Hepatocyte (in vitro differentiated cells): ENCODE measurements at regions not wholly inside any gene's neighbourhood (a gene's known extent, or its start where the extent isn't known, plus 50 kb on each side); places are given as distances from the start of the nearest gene placed in this dataset.

Experiments
- DNase-seq: peaks from one replicate; pipeline ENCODE4 v3.0.0-alpha.2; 2016; ENCODE audit warnings: low spot score
- H2AFZ ChIP-seq: fragments of 200-600 bp; sonication (generic); 2 replicates; pipeline ENCODE4 v1.6.0; 2016; ENCODE audit warnings: antibody characterized with exemption, mild to moderate bottlenecking
- H3K27ac ChIP-seq: fragments of 200-600 bp; sonication (generic); 2 replicates; pipeline ENCODE4 v1.5.1; 2016; ENCODE audit warnings: mild to moderate bottlenecking
- H3K27me3 ChIP-seq: fragments of 200-600 bp; sonication (generic); 2 replicates; pipeline ENCODE4 v1.6.1; 2016
- H3K36me3 ChIP-seq: fragments of 200-600 bp; sonication (generic); replicated peaks from 2 replicates; pipeline ENCODE4 v1.5.1; 2016; ENCODE audit warnings: low read depth; ENCODE audit not compliant: insufficient read depth
- H3K4me1 ChIP-seq: fragments of 200-600 bp; sonication (generic); 2 replicates; pipeline ENCODE4 v1.5.1; 2016; ENCODE audit warnings: mild to moderate bottlenecking, moderate library complexity; ENCODE audit not compliant: insufficient read depth
- H3K4me2 ChIP-seq: fragments of 200-600 bp; sonication (generic); 2 replicates; pipeline ENCODE4 v1.6.0; 2016
- H3K4me3 ChIP-seq: fragments of 200-600 bp; sonication (generic); 2 replicates; pipeline ENCODE4 v1.5.1; 2016; ENCODE audit warnings: mild to moderate bottlenecking
- H3K79me2 ChIP-seq: fragments of 200-600 bp; sonication (generic); 2 replicates; pipeline ENCODE4 v1.6.0; 2017; ENCODE audit warnings: mild to moderate bottlenecking
- H3K9me2 ChIP-seq: fragments of 200-600 bp; sonication (generic); replicated peaks from 2 replicates; pipeline ENCODE4 v1.6.0; 2017; ENCODE audit warnings: mild to moderate bottlenecking; ENCODE audit not compliant: insufficient read depth
- H3K9me3 ChIP-seq: fragments of 200-600 bp; sonication (generic); 2 replicates; pipeline ENCODE4 v1.5.1; 2016; ENCODE audit warnings: low read depth, mild to moderate bottlenecking
- H4K20me1 ChIP-seq: fragments of 200-600 bp; sonication (generic); 2 replicates; pipeline ENCODE4 v1.6.0; 2016; ENCODE audit warnings: mild to moderate bottlenecking; ENCODE audit not compliant: insufficient read depth, poor library complexity, severe bottlenecking
- EZH2 ChIP-seq: fragments of 200-600 bp; sonication (generic); IDR thresholded peaks from 2 replicates; pipeline ENCODE4 v1.6.1; 2016; ENCODE audit warnings: antibody characterized with exemption, mild to moderate bottlenecking, borderline replicate concordance
- EZH2phosphoT487 ChIP-seq: fragments of 200-600 bp; sonication (generic); IDR thresholded peaks from one replicate; pipeline ENCODE4 v1.6.1; 2018; ENCODE audit warnings: antibody characterized with exemption, mild to moderate bottlenecking, low read depth, moderate library complexity; ENCODE audit not compliant: unreplicated experiment, severe bottlenecking
- WGBS: methylation state at CpG from one replicate; pipeline ENCODE4 v1.1.6; 2016; ENCODE audit warnings: low lambda C conversion rate; ENCODE audit errors: missing lambda C conversion rate; 5-methylcytosine and 5-hydroxymethylcytosine counted together
- TF ChIP-seq, protein P1 (sequence below): fragments of 200-600 bp; sonication (generic); IDR thresholded peaks from 2 replicates; pipeline ENCODE4 v1.5.1; 2016; ENCODE audit warnings: antibody characterized with exemption, mild to moderate bottlenecking; ENCODE audit not compliant: poor library complexity

- Histone ChIP-seq H3K36me3 (no peaks in the 10 kb centered on the region), H2AFZ (no peak overlapping the region), H3K27ac (no peak overlapping the region), H3K4me3 (no peak overlapping the region), H3K4me2 (no peak overlapping the region), H3K9me3 (no peaks in the 10 kb centered on the region), H4K20me1 (no peaks in the 10 kb centered on the region), H3K27me3 (no peaks in the 10 kb centered on the region), H3K9me2 (no peaks in the 10 kb centered on the region), H3K79me2 (no peaks in the 10 kb centered on the region), H3K4me1 (no peaks in the 10 kb centered on the region)
- 51% methylated on average over 6 of the region's 6 CpGs for WGBS
- no peak for DNase-seq
- TF ChIP-seq, protein P1, sequence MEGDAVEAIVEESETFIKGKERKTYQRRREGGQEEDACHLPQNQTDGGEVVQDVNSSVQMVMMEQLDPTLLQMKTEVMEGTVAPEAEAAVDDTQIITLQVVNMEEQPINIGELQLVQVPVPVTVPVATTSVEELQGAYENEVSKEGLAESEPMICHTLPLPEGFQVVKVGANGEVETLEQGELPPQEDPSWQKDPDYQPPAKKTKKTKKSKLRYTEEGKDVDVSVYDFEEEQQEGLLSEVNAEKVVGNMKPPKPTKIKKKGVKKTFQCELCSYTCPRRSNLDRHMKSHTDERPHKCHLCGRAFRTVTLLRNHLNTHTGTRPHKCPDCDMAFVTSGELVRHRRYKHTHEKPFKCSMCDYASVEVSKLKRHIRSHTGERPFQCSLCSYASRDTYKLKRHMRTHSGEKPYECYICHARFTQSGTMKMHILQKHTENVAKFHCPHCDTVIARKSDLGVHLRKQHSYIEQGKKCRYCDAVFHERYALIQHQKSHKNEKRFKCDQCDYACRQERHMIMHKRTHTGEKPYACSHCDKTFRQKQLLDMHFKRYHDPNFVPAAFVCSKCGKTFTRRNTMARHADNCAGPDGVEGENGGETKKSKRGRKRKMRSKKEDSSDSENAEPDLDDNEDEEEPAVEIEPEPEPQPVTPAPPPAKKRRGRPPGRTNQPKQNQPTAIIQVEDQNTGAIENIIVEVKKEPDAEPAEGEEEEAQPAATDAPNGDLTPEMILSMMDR = no peak
- TF ChIP-seq EZH2phosphoT487 = no peak
- TF ChIP-seq EZH2 = no peak
Measured at GRCh38 chr4:125770814-125771398, 456.2 kb downstream of the FAT4 start.

- 93% methylated on average over 1 of the region's 1 CpG for WGBS
- Histone ChIP-seq H2AFZ (no peak overlapping the region), H3K79me2 (no peaks in the 10 kb centered on the region)
Measured at GRCh38 chr4:125772680-125773079, 457.9 kb downstream of the FAT4 start.

DNA sequence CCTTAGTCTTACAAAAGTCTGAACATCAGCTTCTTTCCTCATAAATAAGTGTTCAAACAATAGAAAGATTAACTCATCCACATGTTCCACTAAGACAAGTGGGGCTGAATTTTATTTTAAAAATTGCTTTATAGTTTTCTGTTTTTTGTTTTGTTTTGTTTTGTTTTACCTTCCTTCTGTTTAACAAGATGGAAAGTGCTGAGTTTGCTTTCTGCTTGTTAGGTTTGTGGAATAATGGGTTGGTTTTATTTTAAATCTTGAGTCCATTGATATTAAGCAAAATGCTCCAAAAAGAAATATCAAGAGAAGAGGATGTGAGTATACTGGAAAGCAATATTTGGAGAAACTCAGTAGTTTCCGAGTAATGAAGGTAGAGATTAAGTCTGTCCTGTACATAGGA lies 458.7 kb downstream of the FAT4 start:
- 94% methylated on average over 1 of the region's 1 CpG for WGBS
- Histone ChIP-seq H2AFZ (no peak overlapping the region), H3K4me2 (no peak overlapping the region), H3K4me3 (no peak overlapping the region), H3K27ac (no peak overlapping the region), H3K36me3 (no peaks in the 10 kb centered on the region), H4K20me1 (no peaks in the 10 kb centered on the region), H3K27me3 (no peaks in the 10 kb centered on the region), H3K79me2 (no peaks in the 10 kb centered on the region), H3K4me1 (no peaks in the 10 kb centered on the region), H3K9me3 (no peaks in the 10 kb centered on the region), H3K9me2 (no peaks in the 10 kb centered on the region)
- no peak for DNase-seq
- no peak for TF ChIP-seq EZH2
- TF ChIP-seq, protein P1 = no peak
- no peak for TF ChIP-seq EZH2phosphoT487

More at GRCh38 chr4:125772680-125773079, 457.9 kb downstream of the FAT4 start:
- Histone ChIP-seq H3K27ac (no peak overlapping the region), H3K36me3 (no peaks in the 10 kb centered on the region), H3K9me3 (no peaks in the 10 kb centered on the region), H3K4me2 (no peak overlapping the region), H3K4me1 (no peaks in the 10 kb centered on the region), H3K9me2 (no peaks in the 10 kb centered on the region), H3K27me3 (no peaks in the 10 kb centered on the region), H3K4me3 (no peak overlapping the region), H4K20me1 (no peaks in the 10 kb centered on the region)
- no peak for DNase-seq
- TF ChIP-seq EZH2 (no peak), EZH2phosphoT487 (no peak)
- TF ChIP-seq, protein P1 = no peak
